ENCODE measurements at regions not wholly inside any gene's neighbourhood (a gene's known extent, or its start where the extent isn't known, plus 50 kb on each side); places are given as distances from the start of the nearest gene placed in this dataset.

GRCh38 chr14:37864128-37864527, 268.7 kb downstream of the TTC6 start:
- no peak for TF ChIP-seq EZH2phosphoT487 (IDR thresholded peaks at IDR 0.05; ENCODE audit: borderline replicate concordance, low read depth, low read length)
- no peak for TF ChIP-seq CTCF (conservative IDR thresholded peaks at IDR 0.05; ENCODE audit: low read length)
